BJ (cell line): ENCODE measurements at regions not wholly inside any gene's neighbourhood (a gene's known extent, or its start where the extent isn't known, plus 50 kb on each side); places are given as distances from the start of the nearest gene placed in this dataset.

ENCODE experiments used
- CTCF ChIA-PET: fragments of 350-600 bp; formaldehyde crosslinking; extraction: SDS; loops from one replicate; lab custom pipeline; 2021; ENCODE audit warnings: antibody characterized with exemption, inconsistent platforms; lab: Yijun Ruan, JAX
- POLR2A ChIA-PET: fragments of 300-600 bp; sonication (Branson Sonifier 250); formaldehyde crosslinking; extraction: SDS; loops from one replicate; lab custom pipeline; 2021; ENCODE audit warnings: antibody characterized with exemption; lab: Charles Lee
- DNase-seq: peaks from one replicate; pipeline ENCODE4 v3.0.0-alpha.2; 2011; ENCODE audit warnings: low read depth
- H3K27me3 ChIP-seq: 2 replicates; pipeline ENCODE4 v1.6.0; 2011; ENCODE audit warnings: low read length; ENCODE audit not compliant: control insufficient read depth, insufficient read depth
- H3K36me3 ChIP-seq: 2 replicates; pipeline ENCODE4 v1.5.1; 2011; ENCODE audit warnings: low read length; ENCODE audit not compliant: control insufficient read depth, insufficient read depth
- H3K4me3 ChIP-seq: 2 replicates; pipeline ENCODE4 v1.5.1; 2011; ENCODE audit warnings: low read depth, mild to moderate bottlenecking, control low read depth, low read length
- CTCF ChIP-seq: IDR thresholded peaks from 2 replicates; pipeline ENCODE4 v1.5.1; 2011; ENCODE audit warnings: low read depth, mild to moderate bottlenecking, control low read depth, inconsistent platforms, low read length, moderate library complexity; ENCODE audit not compliant: insufficient read depth

- POLR2A ChIA-PET, result no interaction called here
- no peak for TF ChIP-seq CTCF
- H3K4me3 ChIP-seq, result no peak overlapping the region
- peaks cover 4% of the 10 kb centered on the region; the same call in 1 of the 2 replicates for H3K27me3 ChIP-seq
- DNase-seq, result no peak
- H3K36me3 ChIP-seq, result no peaks in the 10 kb centered on the region
- CTCF ChIA-PET, result no interaction called here
Measured at GRCh38 chr18:34494359-34494696, 215.8 kb upstream of the DTNA start.

GRCh38 chr18:34495506-34495905, 214.6 kb upstream of the DTNA start:
- ChIA-PET CTCF (no interaction called here), POLR2A (no interaction called here)
- H3K4me3 ChIP-seq, result no peak overlapping the region
- peaks cover 4% of the 10 kb centered on the region; the same call in 1 of the 2 replicates for H3K27me3 ChIP-seq
- H3K36me3 ChIP-seq, result no peaks in the 10 kb centered on the region
- no peak for TF ChIP-seq CTCF
- DNase-seq, result no peak

GRCh38 chr18:34501553-34501952, 208.5 kb upstream of the DTNA start:
- no peak for TF ChIP-seq CTCF
- CTCF ChIA-PET, result no interaction called here
- POLR2A ChIA-PET, result no interaction called here
- no peaks in the 10 kb centered on the region for H3K27me3 ChIP-seq
- DNase-seq, result no peak
- H3K4me3 ChIP-seq, result no peak overlapping the region
- H3K36me3 ChIP-seq, result no peaks in the 10 kb centered on the region

- ChIA-PET CTCF (no interaction called here), POLR2A (no interaction called here)
- DNase-seq, result no peak
- no peak overlapping the region for H3K4me3 ChIP-seq
- H3K36me3 ChIP-seq, result no peaks in the 10 kb centered on the region
- no peak for TF ChIP-seq CTCF
- no peaks in the 10 kb centered on the region for H3K27me3 ChIP-seq
Measured at GRCh38 chr18:34506198-34506597, 203.9 kb upstream of the DTNA start.

- Histone ChIP-seq H3K36me3 (no peaks in the 10 kb centered on the region), H3K4me3 (no peak overlapping the region), H3K27me3 (no peaks in the 10 kb centered on the region)
- DNase-seq, result no peak
- POLR2A ChIA-PET, result no interaction called here
- TF ChIP-seq CTCF, result no peak
- CTCF ChIA-PET, result no interaction called here
Measured at GRCh38 chr18:34509163-34509562, 200.9 kb upstream of the DTNA start.
